Fibroblast of mammary gland (primary cell): ENCODE measurements at regions not wholly inside any gene's neighbourhood (a gene's known extent, or its start where the extent isn't known, plus 50 kb on each side); places are given as distances from the start of the nearest gene placed in this dataset.
A peak's percentile ranks its signal among the peaks of the same experiment; 100 is the strongest.

Experiments used
- DNase-seq: peaks from one replicate; pipeline ENCODE4 v3.0.0-alpha.2; 2010; ENCODE audit warnings: low read depth
- H3K4me3 ChIP-seq: 2 replicates; pipeline ENCODE4 v1.5.1; 2011; ENCODE audit warnings: low read depth, mild to moderate bottlenecking, low read length, moderate library complexity; ENCODE audit not compliant: control insufficient read depth
- TF ChIP-seq, protein P1 (sequence below): conservative IDR thresholded peaks from 2 replicates; pipeline ENCODE4 v1.5.1; 2011; ENCODE audit warnings: low read depth, low read length, inconsistent platforms; ENCODE audit not compliant: control insufficient read depth, insufficient read depth

DNA sequence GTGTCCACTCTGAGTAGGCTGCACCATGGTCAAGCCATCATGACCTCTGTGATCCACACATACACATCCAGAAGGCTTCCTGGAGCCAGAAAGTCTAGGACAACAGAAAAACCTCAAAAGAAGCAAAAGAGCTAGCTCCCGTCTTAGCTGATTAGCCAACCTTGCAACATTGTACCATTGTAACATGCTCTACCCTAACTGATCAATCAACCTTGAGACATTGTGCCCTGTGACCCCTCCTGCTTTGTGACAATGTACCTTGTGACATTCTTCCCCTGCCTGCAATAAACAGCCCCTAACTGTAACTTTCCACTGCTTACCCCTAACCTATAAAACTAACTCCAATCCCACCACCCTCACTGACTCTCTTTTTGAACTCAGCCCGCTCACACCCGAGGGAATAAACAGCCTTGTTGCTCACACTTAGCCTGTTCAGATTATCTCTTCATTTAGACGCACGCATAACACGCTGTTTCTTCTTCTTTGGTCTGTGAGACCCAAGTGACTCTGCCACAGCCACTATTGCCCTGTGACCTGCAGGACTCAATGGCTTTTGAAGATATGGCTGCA lies 1104.6 kb downstream of the OTOL1 start:
- no peak overlapping the region for H3K4me3 ChIP-seq
- TF ChIP-seq, protein P1, sequence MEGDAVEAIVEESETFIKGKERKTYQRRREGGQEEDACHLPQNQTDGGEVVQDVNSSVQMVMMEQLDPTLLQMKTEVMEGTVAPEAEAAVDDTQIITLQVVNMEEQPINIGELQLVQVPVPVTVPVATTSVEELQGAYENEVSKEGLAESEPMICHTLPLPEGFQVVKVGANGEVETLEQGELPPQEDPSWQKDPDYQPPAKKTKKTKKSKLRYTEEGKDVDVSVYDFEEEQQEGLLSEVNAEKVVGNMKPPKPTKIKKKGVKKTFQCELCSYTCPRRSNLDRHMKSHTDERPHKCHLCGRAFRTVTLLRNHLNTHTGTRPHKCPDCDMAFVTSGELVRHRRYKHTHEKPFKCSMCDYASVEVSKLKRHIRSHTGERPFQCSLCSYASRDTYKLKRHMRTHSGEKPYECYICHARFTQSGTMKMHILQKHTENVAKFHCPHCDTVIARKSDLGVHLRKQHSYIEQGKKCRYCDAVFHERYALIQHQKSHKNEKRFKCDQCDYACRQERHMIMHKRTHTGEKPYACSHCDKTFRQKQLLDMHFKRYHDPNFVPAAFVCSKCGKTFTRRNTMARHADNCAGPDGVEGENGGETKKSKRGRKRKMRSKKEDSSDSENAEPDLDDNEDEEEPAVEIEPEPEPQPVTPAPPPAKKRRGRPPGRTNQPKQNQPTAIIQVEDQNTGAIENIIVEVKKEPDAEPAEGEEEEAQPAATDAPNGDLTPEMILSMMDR: no peak
- no peak for DNase-seq

DNA sequence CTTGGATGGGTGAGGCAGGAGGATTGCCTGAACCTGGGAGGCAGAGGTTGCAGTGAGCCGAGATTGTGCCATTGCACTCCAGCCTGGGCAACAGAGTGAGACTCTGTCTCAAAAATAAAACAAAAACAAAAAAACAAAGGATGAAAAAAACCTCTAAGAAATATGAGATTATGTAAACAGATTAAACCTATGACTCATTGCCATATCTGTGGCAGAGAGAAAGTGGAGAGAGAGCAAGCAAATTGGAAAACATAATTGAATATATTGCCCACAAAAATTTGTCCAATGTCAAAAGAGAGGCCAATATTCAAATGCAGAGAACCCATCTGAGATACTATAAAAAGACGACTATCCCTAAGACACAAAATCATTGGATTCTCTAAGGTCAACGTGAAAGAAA lies 1106.0 kb downstream of the OTOL1 start:
- DNase-seq: peak; percentile 7
- TF ChIP-seq, protein P1: no peak
- no peak overlapping the region for H3K4me3 ChIP-seq

DNA sequence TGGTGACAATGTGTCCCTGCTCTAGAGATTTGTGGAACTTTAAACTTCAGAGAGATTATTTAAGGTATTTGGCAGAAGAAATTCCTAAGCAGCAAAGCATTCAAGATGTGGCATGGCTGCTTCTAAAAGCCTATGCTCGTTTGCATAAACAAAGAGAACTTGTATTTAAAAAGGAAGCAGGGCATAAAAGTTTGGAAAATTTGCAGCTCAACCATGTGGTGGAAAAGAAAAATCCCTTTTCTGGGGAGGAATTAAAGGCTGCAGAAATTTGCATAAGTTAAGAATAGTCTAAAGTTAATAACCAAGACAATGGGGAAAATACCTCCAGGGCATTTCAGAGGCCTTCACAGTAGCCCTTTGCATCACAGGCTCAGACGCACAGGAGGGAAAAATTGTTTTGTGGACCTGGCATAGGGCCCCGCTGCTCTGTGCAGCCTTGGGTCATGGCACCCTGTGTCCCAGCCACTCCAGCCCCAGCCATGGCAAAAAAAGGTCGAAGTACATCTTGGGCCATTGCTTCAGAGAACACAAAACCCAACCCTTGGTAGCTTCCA lies 1109.1 kb downstream of the OTOL1 start:
- DNase-seq: no peak
- TF ChIP-seq, protein P1: no peak
- no peak overlapping the region for H3K4me3 ChIP-seq

DNA sequence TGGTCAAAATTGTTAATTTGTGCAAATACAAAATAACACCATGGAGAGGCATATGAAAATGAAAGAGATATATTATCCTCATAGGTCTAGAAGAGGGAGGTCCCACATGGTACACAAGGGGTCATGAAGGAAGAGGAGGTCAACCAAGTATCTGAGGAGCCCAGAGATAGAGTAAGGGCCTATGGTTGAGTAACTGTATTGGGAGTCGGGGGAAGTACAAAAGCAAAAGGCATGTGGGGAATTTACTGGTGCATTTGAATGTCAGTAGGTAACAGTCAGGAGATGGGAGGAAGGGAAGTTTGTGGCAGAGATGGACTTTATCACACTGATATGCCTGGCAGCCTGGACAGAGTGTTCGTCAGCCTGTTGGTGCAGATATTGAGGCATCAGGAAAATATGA lies 1113.7 kb downstream of the OTOL1 start:
- H3K4me3 ChIP-seq: no peak overlapping the region
- no peak for DNase-seq
- TF ChIP-seq, protein P1: no peak

DNA sequence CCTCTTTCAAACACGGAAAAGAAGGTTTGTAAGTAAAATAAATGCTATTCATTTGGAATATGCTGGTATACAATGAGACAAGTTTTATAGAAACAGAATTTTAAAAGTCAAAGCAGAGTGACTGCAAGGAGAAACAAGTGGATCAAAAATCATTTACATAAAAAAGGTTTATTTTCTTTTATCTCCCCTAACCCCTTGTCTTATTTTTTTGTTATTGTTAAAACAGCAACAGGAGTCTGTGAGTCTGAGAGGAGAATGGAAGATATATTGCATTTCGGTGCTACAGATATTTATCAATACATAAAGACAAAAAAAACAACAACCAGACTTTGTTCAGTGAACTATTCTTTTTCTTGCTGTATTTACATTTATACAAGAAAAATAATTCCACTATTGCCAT lies 1116.4 kb downstream of the OTOL1 start:
- no peak for DNase-seq
- no peak overlapping the region for H3K4me3 ChIP-seq
- TF ChIP-seq, protein P1: no peak

DNA sequence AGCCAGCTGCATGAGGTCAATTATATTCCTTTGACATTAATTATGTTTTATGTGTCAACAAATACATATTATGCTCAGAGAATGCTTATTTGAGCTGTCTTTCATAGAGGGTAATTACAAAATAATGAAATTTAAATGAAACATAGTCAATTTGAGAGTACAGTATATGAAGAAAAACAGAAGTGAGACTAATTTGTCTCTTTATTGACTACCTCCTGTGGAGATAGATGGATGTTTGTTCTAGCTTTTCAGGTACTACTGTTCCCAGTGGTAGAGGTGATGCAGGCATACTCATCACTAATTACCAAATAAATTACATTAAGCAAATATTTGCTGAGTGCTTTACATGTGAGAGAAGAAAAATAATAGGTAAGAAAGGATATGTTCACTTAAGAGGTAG lies 1129.6 kb downstream of the OTOL1 start:
- DNase-seq: no peak
- TF ChIP-seq, protein P1: no peak
- no peak overlapping the region for H3K4me3 ChIP-seq

DNA sequence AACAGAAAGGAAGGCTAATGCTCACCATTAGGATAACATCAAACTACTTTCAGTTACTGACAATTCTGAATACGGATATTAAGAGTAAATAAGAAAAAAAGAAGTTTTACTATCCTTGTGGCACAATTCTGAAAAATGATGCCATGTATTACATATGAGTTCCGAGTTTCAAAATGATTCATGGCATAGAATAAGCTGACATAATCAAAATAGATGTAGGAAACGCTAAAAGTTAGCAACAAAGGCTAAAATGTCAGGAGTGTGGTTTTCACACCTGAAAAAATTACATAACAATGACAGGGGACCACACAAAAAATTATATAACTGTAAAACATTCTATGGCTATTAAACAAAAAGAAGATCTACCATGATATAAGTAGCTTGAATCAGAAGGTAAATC lies 1131.9 kb downstream of the OTOL1 start:
- H3K4me3 ChIP-seq: no peak overlapping the region
- TF ChIP-seq, protein P1: no peak
- DNase-seq: no peak
